Karpas-422 (cell line): ENCODE measurements at regions not wholly inside any gene's neighbourhood (a gene's known extent, or its start where the extent isn't known, plus 50 kb on each side); places are given as distances from the start of the nearest gene placed in this dataset.
A peak's percentile ranks its signal among the peaks of the same experiment; 100 is the strongest.

Experiments used
- DNase-seq: peaks from one replicate; pipeline ENCODE4 v3.0.0-alpha.2; 2015
- H2AFZ ChIP-seq: fragments of 200-600 bp; sonication (generic); 2 replicates; pipeline ENCODE4 v1.6.1; 2014; ENCODE audit warnings: antibody characterized with exemption, low read length, mixed read lengths
- H3K27ac ChIP-seq: fragments of 200-600 bp; sonication (generic); 2 replicates; pipeline ENCODE4 v1.5.1; 2014; ENCODE audit warnings: mild to moderate bottlenecking, low read length, moderate library complexity
- H3K27me3 ChIP-seq: fragments of 200-600 bp; sonication (generic); 2 replicates; pipeline ENCODE4 v1.6.1; 2014; ENCODE audit warnings: low read length, mixed read lengths
- H3K36me3 ChIP-seq: fragments of 200-600 bp; sonication (generic); 2 replicates; pipeline ENCODE4 v1.6.1; 2014; ENCODE audit warnings: low read length, mixed read lengths; ENCODE audit not compliant: insufficient read depth
- H3K4me1 ChIP-seq: fragments of 200-600 bp; sonication (generic); 2 replicates; pipeline ENCODE4 v1.6.1; 2014; ENCODE audit warnings: mild to moderate bottlenecking, low read length, mixed read lengths
- H3K4me2 ChIP-seq: fragments of 200-600 bp; sonication (generic); 2 replicates; pipeline ENCODE4 v1.6.1; 2014; ENCODE audit warnings: low read length, low read depth, mild to moderate bottlenecking; ENCODE audit not compliant: poor library complexity, severe bottlenecking
- H3K4me3 ChIP-seq: fragments of 200-600 bp; sonication (generic); 2 replicates; pipeline ENCODE4 v1.5.1; 2014; ENCODE audit warnings: mild to moderate bottlenecking, antibody characterized with exemption, low read length, mixed read lengths
- H3K79me2 ChIP-seq: fragments of 200-600 bp; sonication (generic); 2 replicates; pipeline ENCODE4 v1.6.1; 2014; ENCODE audit warnings: mild to moderate bottlenecking, low read length, mixed read lengths
- H3K9ac ChIP-seq: fragments of 200-600 bp; sonication (generic); 2 replicates; pipeline ENCODE4 v1.6.0; 2014; ENCODE audit warnings: low read length
- H3K9me2 ChIP-seq: fragments of 200-600 bp; sonication (generic), shearing (Covaris generic); replicated peaks from 2 replicates; pipeline ENCODE4 v1.6.0; 2014; ENCODE audit warnings: mild to moderate bottlenecking, low read length, moderate library complexity; ENCODE audit not compliant: insufficient read depth
- H3K9me3 ChIP-seq: fragments of 300-700, 200-600 bp; sonication (generic); 2 replicates; pipeline ENCODE4 v1.6.1; 2014; ENCODE audit warnings: low read length, mixed read lengths
- H4K20me1 ChIP-seq: fragments of 200-600 bp; sonication (generic); 2 replicates; pipeline ENCODE4 v1.6.1; 2014; ENCODE audit warnings: mild to moderate bottlenecking, antibody characterized with exemption, low read length, low read depth; ENCODE audit not compliant: insufficient read depth

DNA sequence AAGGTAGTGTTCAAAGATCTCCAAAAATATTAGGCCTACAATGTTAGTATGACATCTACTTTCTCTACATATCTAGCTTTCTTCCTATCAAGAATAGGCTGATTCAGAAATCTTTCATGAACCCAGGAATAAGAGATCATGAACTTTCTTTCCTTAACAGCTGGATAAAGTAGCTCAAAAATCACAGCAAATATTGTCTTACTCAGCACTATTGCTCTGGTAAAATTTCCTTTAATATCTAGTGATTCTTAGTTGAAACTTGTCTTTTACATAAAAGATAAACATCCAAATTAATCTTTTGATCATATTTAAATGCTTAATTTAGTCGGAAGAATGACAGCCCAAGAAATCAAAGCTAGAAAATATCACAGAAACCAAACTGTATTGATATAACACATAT is 131.9 kb downstream of the NOL4 start:
- Histone ChIP-seq H3K27ac (no peak overlapping the region), H4K20me1 (no peaks in the 10 kb centered on the region), H3K4me1 (no peaks in the 10 kb centered on the region), H3K4me2 (no peak overlapping the region), H3K9me2 (no peaks in the 10 kb centered on the region), H3K79me2 (no peaks in the 10 kb centered on the region), H3K27me3 (no peaks in the 10 kb centered on the region), H3K9ac (no peak overlapping the region), H2AFZ (no peak overlapping the region), H3K4me3 (no peak overlapping the region), H3K36me3 (no peaks in the 10 kb centered on the region), H3K9me3 (no peaks in the 10 kb centered on the region)
- no peak for DNase-seq

DNA sequence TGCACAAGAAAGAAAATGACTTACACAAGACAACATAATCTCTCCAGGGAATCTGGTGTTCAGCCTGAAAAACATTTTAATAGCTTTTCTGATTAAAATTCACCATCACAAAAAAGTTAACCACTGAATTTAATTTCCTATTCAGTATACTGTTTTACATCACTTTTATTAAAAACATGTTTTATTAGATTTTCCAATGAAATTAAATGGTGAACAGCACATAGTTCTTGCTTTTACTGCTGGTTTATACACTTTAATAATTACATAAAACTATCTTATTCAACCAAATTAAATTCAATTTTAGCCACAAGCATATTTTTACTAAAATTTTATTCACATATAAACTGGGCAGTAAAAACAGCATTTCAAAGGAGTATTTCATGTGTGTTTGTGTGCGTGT is 138.3 kb downstream of the NOL4 start:
- Histone ChIP-seq H3K27me3 (no peaks in the 10 kb centered on the region), H3K9me2 (no peaks in the 10 kb centered on the region), H2AFZ (no peak overlapping the region), H3K9ac (no peak overlapping the region), H3K9me3 (no peaks in the 10 kb centered on the region), H3K4me3 (no peak overlapping the region), H3K79me2 (no peaks in the 10 kb centered on the region), H3K36me3 (no peaks in the 10 kb centered on the region), H4K20me1 (no peaks in the 10 kb centered on the region), H3K27ac (no peak overlapping the region), H3K4me2 (no peak overlapping the region), H3K4me1 (no peaks in the 10 kb centered on the region)
- no peak for DNase-seq

DNA sequence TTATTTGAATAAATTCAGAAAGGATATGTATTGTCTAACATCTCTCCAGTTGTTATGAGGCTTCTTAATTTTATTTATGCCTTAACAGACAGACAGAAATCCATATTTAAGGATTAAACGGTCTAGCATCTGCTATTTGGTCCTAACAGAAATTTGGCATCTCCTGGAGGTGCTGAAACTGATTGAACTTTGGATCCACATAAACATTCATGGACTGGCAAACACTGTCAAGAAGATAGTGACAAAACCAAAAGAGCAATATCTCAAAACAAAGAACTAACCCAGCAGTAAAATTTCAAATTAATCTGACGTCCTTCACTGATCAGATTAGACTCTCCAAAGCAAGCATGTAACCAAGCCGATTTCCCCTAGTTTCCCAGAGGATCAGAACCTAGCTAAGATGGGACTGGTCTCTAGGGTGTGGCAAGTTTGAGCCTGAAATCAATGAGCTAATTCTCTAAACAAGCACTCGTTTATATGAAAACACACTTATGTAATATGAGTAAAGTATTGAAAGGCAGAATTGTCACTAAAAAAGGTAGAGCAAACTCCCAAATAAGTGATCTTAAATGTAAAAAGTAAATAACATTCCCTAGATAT is 139.5 kb downstream of the NOL4 start:
- Histone ChIP-seq H3K4me1 (no peaks in the 10 kb centered on the region), H3K9ac (no peak overlapping the region), H3K9me3 (no peaks in the 10 kb centered on the region), H3K36me3 (no peaks in the 10 kb centered on the region), H3K4me2 (no peak overlapping the region), H3K79me2 (no peaks in the 10 kb centered on the region), H3K9me2 (no peaks in the 10 kb centered on the region), H3K27ac (no peak overlapping the region), H3K4me3 (no peak overlapping the region), H4K20me1 (no peaks in the 10 kb centered on the region), H3K27me3 (no peaks in the 10 kb centered on the region), H2AFZ (peak overlapping the region; percentile 2; the same call in 1 of the 2 replicates)
- DNase-seq = no peak

DNA sequence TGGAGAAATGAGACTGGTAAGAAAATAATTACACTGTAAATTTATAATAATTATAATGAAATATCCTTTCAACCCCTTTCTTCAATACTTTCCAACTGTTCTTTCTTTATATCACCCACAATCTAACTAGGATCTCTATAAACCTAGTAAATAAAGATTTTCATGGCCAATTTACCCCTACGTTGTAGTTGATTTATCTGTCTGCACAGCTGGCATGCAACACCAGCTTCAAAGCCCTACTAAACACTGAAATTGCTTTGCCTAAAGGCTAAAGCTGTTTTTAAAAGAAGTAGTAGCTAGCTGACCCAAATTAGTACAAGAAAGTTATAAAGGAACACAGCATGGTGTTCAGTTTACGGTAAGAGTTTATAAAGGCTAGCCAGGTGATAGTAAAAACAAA is 140.1 kb downstream of the NOL4 start:
- no peak overlapping the region for H3K9ac ChIP-seq
- no peak overlapping the region for H3K4me2 ChIP-seq
- H3K9me2 ChIP-seq = no peaks in the 10 kb centered on the region
- H3K27ac ChIP-seq = no peak overlapping the region
- H3K79me2 ChIP-seq = no peaks in the 10 kb centered on the region
- H3K4me1 ChIP-seq = no peaks in the 10 kb centered on the region
- H2AFZ ChIP-seq = no peak overlapping the region
- no peak overlapping the region for H3K4me3 ChIP-seq
- H4K20me1 ChIP-seq = no peaks in the 10 kb centered on the region
- H3K9me3 ChIP-seq = no peaks in the 10 kb centered on the region
- H3K36me3 ChIP-seq = no peaks in the 10 kb centered on the region
- DNase-seq = no peak
- H3K27me3 ChIP-seq = no peaks in the 10 kb centered on the region

DNA sequence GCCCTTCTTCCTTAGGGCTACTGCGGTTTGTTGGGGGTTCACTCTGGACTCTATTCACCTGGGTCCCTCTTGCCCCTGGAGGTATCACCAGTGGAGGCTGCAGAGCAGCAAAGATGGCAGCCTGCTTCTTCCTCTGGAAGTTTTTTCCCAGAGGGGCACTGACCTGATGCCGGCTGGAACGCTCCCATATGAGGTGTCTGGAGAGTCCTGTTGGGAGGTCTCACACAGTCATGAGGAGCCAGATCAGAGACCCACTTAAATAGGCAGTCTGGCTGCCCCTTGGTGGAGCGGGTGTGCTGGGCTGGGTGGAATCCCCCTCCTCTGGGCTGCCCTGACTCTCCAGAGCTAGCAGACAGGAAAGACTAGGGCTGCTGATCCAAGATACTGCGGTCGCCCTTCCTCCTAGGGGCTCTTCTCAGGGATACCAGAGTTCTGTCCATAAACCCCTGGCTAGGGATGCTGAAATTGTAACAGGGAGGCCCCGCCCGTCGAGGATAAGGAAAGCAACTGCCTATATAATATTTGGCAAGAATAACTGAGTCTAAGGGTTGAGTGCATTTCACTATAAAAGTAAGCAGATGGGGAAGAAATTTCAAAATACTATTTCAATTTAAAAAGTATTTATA is 140.7 kb downstream of the NOL4 start:
- 0 out of 2 replicates have a peak overlapping the region, but pooled peaks have one; percentile 37 for H2AFZ ChIP-seq
- H3K27me3 ChIP-seq = no peaks in the 10 kb centered on the region
- H3K9ac ChIP-seq = no peak overlapping the region

DNA sequence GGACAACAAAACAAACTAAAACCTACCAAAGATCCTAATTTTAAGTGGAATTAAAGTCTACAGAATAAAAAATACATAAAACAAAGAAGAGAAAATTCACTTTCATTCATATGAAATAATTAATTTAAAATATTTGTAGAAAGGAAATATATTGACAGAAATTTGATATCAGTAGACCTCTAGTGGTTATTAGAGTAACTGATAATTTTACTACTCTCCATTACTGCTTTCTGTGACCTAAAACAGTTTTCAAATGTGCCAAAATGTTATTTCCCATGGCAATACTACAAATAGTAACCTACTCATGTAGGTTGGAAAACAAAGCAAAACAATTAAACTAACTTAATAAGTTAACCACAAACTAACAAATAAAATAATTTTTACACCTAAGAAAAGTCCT is 147.1 kb downstream of the NOL4 start:
- no peak for DNase-seq
- Histone ChIP-seq H2AFZ (no peak overlapping the region), H3K9ac (no peak overlapping the region), H3K4me3 (no peak overlapping the region), H3K4me2 (no peak overlapping the region), H3K9me3 (no peaks in the 10 kb centered on the region), H3K27me3 (no peaks in the 10 kb centered on the region), H3K4me1 (peaks cover 3% of the 10 kb centered on the region; the same call in 1 of the 2 replicates), H3K27ac (no peak overlapping the region), H3K36me3 (no peaks in the 10 kb centered on the region), H4K20me1 (no peaks in the 10 kb centered on the region), H3K79me2 (no peaks in the 10 kb centered on the region), H3K9me2 (no peaks in the 10 kb centered on the region)

More for the DNA sequence above, 140.7 kb downstream of the NOL4 start:
- H3K27ac ChIP-seq = no peak overlapping the region
- H4K20me1 ChIP-seq = no peaks in the 10 kb centered on the region
- no peaks in the 10 kb centered on the region for H3K9me2 ChIP-seq
- no peaks in the 10 kb centered on the region for H3K79me2 ChIP-seq
- no peak overlapping the region for H3K4me3 ChIP-seq
- H3K4me1 ChIP-seq = no peaks in the 10 kb centered on the region
- H3K9me3 ChIP-seq = no peaks in the 10 kb centered on the region
- no peak for DNase-seq
- H3K36me3 ChIP-seq = no peaks in the 10 kb centered on the region
- no peak overlapping the region for H3K4me2 ChIP-seq

DNA sequence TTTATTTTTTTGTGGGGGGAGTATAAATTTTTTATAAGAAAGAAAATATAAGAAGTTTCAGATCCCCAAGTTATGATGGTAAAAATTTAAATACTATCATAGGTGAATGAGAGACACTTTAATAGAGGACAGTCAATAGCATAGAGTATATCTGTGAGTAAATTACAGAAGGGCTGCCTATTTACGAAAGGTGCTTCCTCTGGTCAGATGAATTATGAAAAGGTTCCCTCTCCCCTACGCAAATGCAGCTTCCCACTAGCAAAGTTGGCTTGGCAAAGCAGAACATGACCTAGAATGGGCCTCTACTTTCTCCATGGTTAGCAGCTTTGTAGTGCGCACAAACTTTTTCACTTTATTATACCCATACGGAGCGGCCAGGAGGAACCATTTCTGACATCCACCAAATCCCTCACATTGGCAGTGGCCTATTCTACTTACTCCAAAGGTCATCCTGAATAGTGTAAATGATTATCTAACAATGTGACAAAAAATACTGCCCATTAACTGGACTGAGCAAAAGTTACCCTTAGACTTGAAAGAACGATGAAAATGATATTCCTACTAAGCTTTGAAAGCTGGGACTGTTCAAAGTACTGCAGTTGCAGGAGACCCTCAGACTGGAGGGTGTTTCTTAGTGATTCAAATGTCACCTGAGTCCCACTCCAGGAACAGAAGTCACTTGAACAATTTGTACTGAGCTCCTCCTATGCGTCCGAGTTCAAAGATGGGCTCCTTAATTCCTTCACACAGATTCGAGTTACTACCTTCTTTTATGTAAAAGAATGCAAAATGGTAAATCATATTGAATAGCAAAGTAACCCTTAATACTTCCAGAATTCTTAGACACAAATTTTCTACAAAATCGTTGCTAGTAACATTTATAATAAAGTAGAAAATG is 148.5 kb downstream of the NOL4 start:
- H3K4me3 ChIP-seq = no peak overlapping the region
- H3K9ac ChIP-seq = no peak overlapping the region
- no peak for DNase-seq
- H3K9me2 ChIP-seq = no peaks in the 10 kb centered on the region
- no peaks in the 10 kb centered on the region for H3K27me3 ChIP-seq
- H3K79me2 ChIP-seq = no peaks in the 10 kb centered on the region
- no peak overlapping the region for H3K27ac ChIP-seq
- H3K36me3 ChIP-seq = no peaks in the 10 kb centered on the region
- no peak overlapping the region for H2AFZ ChIP-seq
- no peaks in the 10 kb centered on the region for H4K20me1 ChIP-seq
- H3K4me2 ChIP-seq = no peak overlapping the region
- no peaks in the 10 kb centered on the region for H3K9me3 ChIP-seq
- H3K4me1 ChIP-seq = peaks cover 3% of the 10 kb centered on the region; the same call in 1 of the 2 replicates

DNA sequence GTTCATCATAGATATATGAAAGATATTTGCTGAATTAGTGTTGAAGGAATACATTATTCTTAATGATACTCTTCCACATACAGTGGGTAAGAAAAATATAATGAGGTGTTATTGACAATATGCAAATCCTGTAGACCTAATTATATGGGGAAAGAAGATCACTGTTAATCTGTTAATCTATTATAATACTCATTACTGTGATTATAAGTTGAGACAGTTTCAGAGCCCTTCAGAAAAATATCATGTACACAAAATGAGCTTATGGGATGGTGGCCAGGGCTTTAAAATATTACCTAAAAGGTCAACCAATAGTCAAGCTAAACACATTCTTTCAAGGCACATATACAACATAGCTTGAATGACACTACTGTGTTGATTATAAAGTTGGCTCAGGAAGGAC is 163.5 kb downstream of the NOL4 start:
- H3K36me3 ChIP-seq = no peaks in the 10 kb centered on the region
- DNase-seq = no peak
- no peak overlapping the region for H3K4me2 ChIP-seq
- no peaks in the 10 kb centered on the region for H3K79me2 ChIP-seq
- no peak overlapping the region for H3K9ac ChIP-seq
- no peak overlapping the region for H3K27ac ChIP-seq
- 0 out of 2 replicates have a peak overlapping the region, but pooled peaks have one; percentile 26 for H2AFZ ChIP-seq
- H3K9me2 ChIP-seq = no peaks in the 10 kb centered on the region
- no peaks in the 10 kb centered on the region for H3K4me1 ChIP-seq
- no peaks in the 10 kb centered on the region; the same call in 1 of the 2 replicates for H3K9me3 ChIP-seq
- H3K27me3 ChIP-seq = no peaks in the 10 kb centered on the region
- H3K4me3 ChIP-seq = no peak overlapping the region
- H4K20me1 ChIP-seq = no peaks in the 10 kb centered on the region
